ENCODE measurements at regions not wholly inside any gene's neighbourhood (a gene's known extent, or its start where the extent isn't known, plus 50 kb on each side); places are given as distances from the start of the nearest gene placed in this dataset.
"Not testable (repeated sequence)": the region's sequence is repeated elsewhere in the genome, so short reads cannot be mapped to it uniquely, and the experiment has no call there.

- DNase-seq (ENCODE audit: low read depth) = no peak
- no peak for TF ChIP-seq CTCF (IDR thresholded peaks at IDR 0.05; ENCODE audit: insufficient read depth, low read length, poor library complexity, severe bottlenecking)
- no peaks in the 10 kb centered on the region for H3K27me3 ChIP-seq (ENCODE audit: control insufficient read depth, insufficient read depth, low read length)
- no peaks in the 10 kb centered on the region for H3K36me3 ChIP-seq (ENCODE audit: control insufficient read depth, insufficient read depth, low read length)
- H3K4me3 ChIP-seq (ENCODE audit: low read depth, low read length) = no peak overlapping the region
These were observed 290.7 kb upstream of the AMIGO2 start for GRCh38 chr12:47370421-47370820.

- Histone ChIP-seq H3K27me3 (ENCODE audit: control insufficient read depth, insufficient read depth, low read length) (no peaks in the 10 kb centered on the region), H3K4me3 (ENCODE audit: low read depth, low read length) (no peak overlapping the region), H3K36me3 (ENCODE audit: control insufficient read depth, insufficient read depth, low read length) (no peaks in the 10 kb centered on the region)
- no peak for TF ChIP-seq CTCF (IDR thresholded peaks at IDR 0.05; ENCODE audit: insufficient read depth, low read length, poor library complexity, severe bottlenecking)
- DNase-seq (ENCODE audit: low read depth) = no peak
These were observed 289.3 kb upstream of the AMIGO2 start for GRCh38 chr12:47369085-47369484.

GRCh38 chr12:47367912-47368537 lies 288.3 kb upstream of the AMIGO2 start:
- DNase-seq (ENCODE audit: low read depth) = no peak
- Histone ChIP-seq H3K36me3 (ENCODE audit: control insufficient read depth, insufficient read depth, low read length) (no peaks in the 10 kb centered on the region), H3K27me3 (ENCODE audit: control insufficient read depth, insufficient read depth, low read length) (no peaks in the 10 kb centered on the region), H3K4me3 (ENCODE audit: low read depth, low read length) (no peak overlapping the region)
- TF ChIP-seq CTCF (IDR thresholded peaks at IDR 0.05; ENCODE audit: insufficient read depth, low read length, poor library complexity, severe bottlenecking) = no peak

- no peak for DNase-seq (ENCODE audit: low read depth)
- no peak for TF ChIP-seq CTCF (IDR thresholded peaks at IDR 0.05; ENCODE audit: insufficient read depth, low read length, poor library complexity, severe bottlenecking)
- Histone ChIP-seq H3K36me3 (ENCODE audit: control insufficient read depth, insufficient read depth, low read length) (no peaks in the 10 kb centered on the region), H3K27me3 (ENCODE audit: control insufficient read depth, insufficient read depth, low read length) (no peaks in the 10 kb centered on the region), H3K4me3 (ENCODE audit: low read depth, low read length) (no peak overlapping the region)
These were observed 286.8 kb upstream of the AMIGO2 start for GRCh38 chr12:47366579-47366978.

GRCh38 chr12:47366157-47366556 lies 286.4 kb upstream of the AMIGO2 start:
- no peak for TF ChIP-seq CTCF (IDR thresholded peaks at IDR 0.05; ENCODE audit: insufficient read depth, low read length, poor library complexity, severe bottlenecking)
- H3K4me3 ChIP-seq (ENCODE audit: low read depth, low read length) = no peak overlapping the region
- DNase-seq (ENCODE audit: low read depth) = no peak
- H3K36me3 ChIP-seq (ENCODE audit: control insufficient read depth, insufficient read depth, low read length) = no peaks in the 10 kb centered on the region
- H3K27me3 ChIP-seq (ENCODE audit: control insufficient read depth, insufficient read depth, low read length) = no peaks in the 10 kb centered on the region

- not testable (repeated sequence) for H3K4me3 ChIP-seq (ENCODE audit: low read depth, low read length); H3K27me3 ChIP-seq (ENCODE audit: control insufficient read depth, insufficient read depth, low read length); DNase-seq (ENCODE audit: low read depth); H3K36me3 ChIP-seq (ENCODE audit: control insufficient read depth, insufficient read depth, low read length)
These were observed 285.8 kb upstream of the AMIGO2 start for GRCh38 chr12:47365443-47366076.
